ENCODE measurements at regions not wholly inside any gene's neighbourhood (a gene's known extent, or its start where the extent isn't known, plus 50 kb on each side); places are given as distances from the start of the nearest gene placed in this dataset.

GRCh38 chr4:112898357-112899141 lies 150.9 kb upstream of the ANK2 start:
- TF ChIP-seq POLR2A (IDR thresholded peaks at IDR 0.05; ENCODE audit: low read depth): no peak
- no peak for TF ChIP-seq CTCF (IDR thresholded peaks at IDR 0.05)
